SK-N-SH (cell line): ENCODE measurements at regions not wholly inside any gene's neighbourhood (a gene's known extent, or its start where the extent isn't known, plus 50 kb on each side); places are given as distances from the start of the nearest gene placed in this dataset.

Experiments
- CTCF ChIA-PET: fragments of 300-600, 350-600 bp; formaldehyde crosslinking; extraction: SDS; loops from one replicate; lab custom pipeline; 2021; lab: Yijun Ruan, JAX
- POLR2A ChIA-PET: fragments of 350-600 bp; sonication (Branson Sonifier 250); formaldehyde crosslinking; extraction: SDS; loops from one replicate; lab custom pipeline; 2020; ENCODE audit warnings: antibody characterized with exemption, inconsistent platforms; lab: Yijun Ruan, JAX
- DNase-seq: peaks from one replicate; pipeline ENCODE4 v3.0.0; 2012
- H2AFZ ChIP-seq: fragments of 200-600 bp; sonication (generic); 2 replicates; pipeline ENCODE4 v1.8.1; 2016; ENCODE audit warnings: antibody characterized with exemption, mild to moderate bottlenecking, low read depth
- H3F3A ChIP-seq: fragments of 200-600 bp; sonication (generic); replicated peaks from 2 replicates; pipeline ENCODE3; 2016; ENCODE audit warnings: antibody characterized with exemption, mild to moderate bottlenecking; ENCODE audit not compliant: insufficient read depth
- H3K27ac ChIP-seq, 2 experiments: fragments of 200-500 bp in 1 of 2; fragments of 200-600 bp in 1 of 2; sonication (Bioruptor generic) in 1 of 2; sonication (generic), shearing (Covaris generic) in 1 of 2; 2 replicates each; pipeline versions ENCODE4 v1.5.1 to v1.6.1; 2014 to 2016; ENCODE audit warnings: low read depth in 2 of 2, inconsistent platforms in 1 of 2, low read length in 1 of 2, mild to moderate bottlenecking in 1 of 2, mixed read lengths in 1 of 2
- H3K27me3 ChIP-seq: fragments of 200-600 bp; sonication (generic), shearing (Covaris generic); 2 replicates; pipeline ENCODE4 v1.6.1; 2016; ENCODE audit warnings: mixed run types; ENCODE audit not compliant: insufficient read depth
- H3K36me3 ChIP-seq, 2 experiments: fragments of 200-500 bp in 1 of 2; fragments of 200-600 bp in 1 of 2; sonication (Bioruptor generic) in 1 of 2; sonication (generic) in 1 of 2; replicated peaks in 1 of 2; 2 replicates each; pipeline versions ENCODE3 to v1.5.1; 2014 to 2016; ENCODE audit warnings: low read length in 1 of 2, mild to moderate bottlenecking in 1 of 2; ENCODE audit not compliant: insufficient read depth in 2 of 2, control insufficient read depth in 1 of 2
- H3K4me1 ChIP-seq, 2 experiments: fragments of 200-500 bp in 1 of 2; fragments of 200-600 bp in 1 of 2; sonication (Bioruptor generic) in 1 of 2; sonication (generic), shearing (Covaris generic) in 1 of 2; 2 replicates each; pipeline versions ENCODE4 v1.5.1 to v1.6.1; 2014 to 2016; ENCODE audit warnings: low read depth in 1 of 2, low read length in 1 of 2, mixed run types in 1 of 2; ENCODE audit not compliant: insufficient read depth in 2 of 2, control insufficient read depth in 1 of 2
- H3K4me2 ChIP-seq: fragments of 200-600 bp; sonication (generic), shearing (Covaris generic); 2 replicates; pipeline ENCODE4 v1.6.1; 2017; ENCODE audit warnings: mixed run types
- H3K4me3 ChIP-seq, 2 experiments: fragments of 200-500 bp in 1 of 2; fragments of 200-600 bp in 1 of 2; sonication (Bioruptor generic) in 1 of 2; sonication (generic), shearing (Covaris generic) in 1 of 2; 2 replicates each; pipeline versions ENCODE4 v1.5.1 to v1.8.1; 2014 to 2016; ENCODE audit warnings: low read depth in 2 of 2, inconsistent platforms in 1 of 2, low read length in 1 of 2, mild to moderate bottlenecking in 1 of 2, mixed read lengths in 1 of 2, moderate library complexity in 1 of 2
- H3K79me2 ChIP-seq: fragments of 200-600 bp; sonication (generic); 2 replicates; pipeline ENCODE4 v1.8.1; 2017; ENCODE audit warnings: mild to moderate bottlenecking; ENCODE audit not compliant: insufficient read depth
- H3K9ac ChIP-seq: fragments of 200-600 bp; sonication (generic); 2 replicates; pipeline ENCODE4 v1.6.1; 2017; ENCODE audit warnings: mixed run types
- H3K9me2 ChIP-seq: fragments of 200-600 bp; sonication (generic); 2 replicates; pipeline ENCODE4 v1.6.1; 2017; ENCODE audit warnings: mixed run types
- H3K9me3 ChIP-seq: fragments of 200-600 bp; sonication (generic); 2 replicates; pipeline ENCODE4 v1.6.1; 2017; ENCODE audit warnings: mixed run types, mild to moderate bottlenecking, moderate library complexity
- H4K20me1 ChIP-seq: fragments of 200-600 bp; sonication (generic); 2 replicates; pipeline ENCODE4 v1.6.1; 2017; ENCODE audit warnings: mild to moderate bottlenecking, mixed run types; ENCODE audit not compliant: insufficient read depth
- CHD2 ChIP-seq: fragments of 150-350 bp; IDR thresholded peaks from 2 replicates; pipeline ENCODE4 v1.6.1; 2018; ENCODE audit warnings: low read length; ENCODE audit not compliant: partially characterized antibody
- ELF1 ChIP-seq: IDR thresholded peaks from 2 replicates; pipeline ENCODE4 v1.4.0; 2012
- EZH2phosphoT487 ChIP-seq: fragments of 200-600 bp; sonication (generic); IDR thresholded peaks from 2 replicates; pipeline ENCODE4 v1.6.1; 2017; ENCODE audit warnings: low read depth, mixed run types, mild to moderate bottlenecking, antibody characterized with exemption, moderate library complexity, borderline replicate concordance
- FOSL2 ChIP-seq: IDR thresholded peaks from 2 replicates; pipeline ENCODE4 v1.4.0; 2012; ENCODE audit warnings: low read depth, mild to moderate bottlenecking, moderate library complexity, borderline replicate concordance
- MXI1 ChIP-seq: IDR thresholded peaks from 2 replicates; pipeline ENCODE4 v1.6.1; 2012; ENCODE audit warnings: mild to moderate bottlenecking, low read depth, low read length, improper control_type of control experiment
- NFIC ChIP-seq: IDR thresholded peaks from 2 replicates; pipeline ENCODE4 v1.4.0; 2012; ENCODE audit warnings: borderline replicate concordance
- NRF1 ChIP-seq: IDR thresholded peaks from 2 replicates; pipeline ENCODE4 v1.6.1; 2012; ENCODE audit warnings: low read depth, mild to moderate bottlenecking, low read length
- RCOR1 ChIP-seq: fragments of 150-350 bp; IDR thresholded peaks from 2 replicates; pipeline ENCODE4 v1.6.1; 2017; ENCODE audit warnings: antibody characterized with exemption, low read length
- REST ChIP-seq: IDR thresholded peaks from 2 replicates; pipeline ENCODE4 v1.6.1; 2012; ENCODE audit warnings: mild to moderate bottlenecking, low read depth, low read length, moderate library complexity
- RFX5 ChIP-seq: IDR thresholded peaks from 2 replicates; pipeline ENCODE4 v1.6.1; 2012; ENCODE audit warnings: mild to moderate bottlenecking, improper control_type of control experiment, low read length
- RXRA ChIP-seq: IDR thresholded peaks from 2 replicates; pipeline ENCODE4 v1.4.0; 2012; ENCODE audit warnings: low read depth, mild to moderate bottlenecking, borderline replicate concordance
- SIN3A ChIP-seq: IDR thresholded peaks from 2 replicates; pipeline ENCODE4 v1.6.1; 2012; ENCODE audit warnings: low read depth, mild to moderate bottlenecking, low read length, moderate library complexity, borderline replicate concordance
- SMC3 ChIP-seq: IDR thresholded peaks from 2 replicates; pipeline ENCODE4 v1.6.1; 2012; ENCODE audit warnings: low read depth, low read length, improper control_type of control experiment
- TAF1 ChIP-seq: IDR thresholded peaks from 2 replicates; pipeline ENCODE4 v1.6.1; 2012; ENCODE audit warnings: low read depth, mild to moderate bottlenecking, low read length, moderate library complexity, borderline replicate concordance
- YY1 ChIP-seq: IDR thresholded peaks from 2 replicates; pipeline ENCODE4 v1.4.0; 2012; ENCODE audit warnings: low read depth, mild to moderate bottlenecking
- ZBTB33 ChIP-seq: IDR thresholded peaks from 2 replicates; pipeline ENCODE4 v1.4.0; 2012; ENCODE audit warnings: low read depth, borderline replicate concordance
- TF ChIP-seq, protein P1 (sequence below): fragments of 150-350 bp; IDR thresholded peaks from 2 replicates; pipeline ENCODE4 v1.6.1; 2016; ENCODE audit warnings: mild to moderate bottlenecking, low read depth, low read length
- TF ChIP-seq, protein P2 (sequence below): IDR thresholded peaks from 2 replicates; pipeline ENCODE4 v1.4.0; 2012; ENCODE audit warnings: low read depth
- TF ChIP-seq, protein P3 (sequence below): fragments of 200-600 bp; sonication (generic); IDR thresholded peaks from 2 replicates; pipeline ENCODE4 v1.6.1; 2017; ENCODE audit warnings: antibody characterized with exemption, mild to moderate bottlenecking, moderate library complexity

- no peaks in the 10 kb centered on the region for H3K9me2 ChIP-seq
- TF ChIP-seq REST (no peak), RXRA (no peak), MXI1 (no peak), RCOR1 (no peak), YY1 (no peak), SMC3 (no peak), EZH2phosphoT487 (no peak), ZBTB33 (no peak), SIN3A (no peak), TAF1 (no peak), NFIC (no peak), ELF1 (no peak), RFX5 (no peak), CHD2 (no peak), NRF1 (no peak), FOSL2 (no peak)
- TF ChIP-seq, protein P1, sequence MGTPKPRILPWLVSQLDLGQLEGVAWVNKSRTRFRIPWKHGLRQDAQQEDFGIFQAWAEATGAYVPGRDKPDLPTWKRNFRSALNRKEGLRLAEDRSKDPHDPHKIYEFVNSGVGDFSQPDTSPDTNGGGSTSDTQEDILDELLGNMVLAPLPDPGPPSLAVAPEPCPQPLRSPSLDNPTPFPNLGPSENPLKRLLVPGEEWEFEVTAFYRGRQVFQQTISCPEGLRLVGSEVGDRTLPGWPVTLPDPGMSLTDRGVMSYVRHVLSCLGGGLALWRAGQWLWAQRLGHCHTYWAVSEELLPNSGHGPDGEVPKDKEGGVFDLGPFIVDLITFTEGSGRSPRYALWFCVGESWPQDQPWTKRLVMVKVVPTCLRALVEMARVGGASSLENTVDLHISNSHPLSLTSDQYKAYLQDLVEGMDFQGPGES, result no peak
- TF ChIP-seq, protein P2, sequence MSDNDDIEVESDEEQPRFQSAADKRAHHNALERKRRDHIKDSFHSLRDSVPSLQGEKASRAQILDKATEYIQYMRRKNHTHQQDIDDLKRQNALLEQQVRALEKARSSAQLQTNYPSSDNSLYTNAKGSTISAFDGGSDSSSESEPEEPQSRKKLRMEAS, result no peak
- TF ChIP-seq, protein P3, sequence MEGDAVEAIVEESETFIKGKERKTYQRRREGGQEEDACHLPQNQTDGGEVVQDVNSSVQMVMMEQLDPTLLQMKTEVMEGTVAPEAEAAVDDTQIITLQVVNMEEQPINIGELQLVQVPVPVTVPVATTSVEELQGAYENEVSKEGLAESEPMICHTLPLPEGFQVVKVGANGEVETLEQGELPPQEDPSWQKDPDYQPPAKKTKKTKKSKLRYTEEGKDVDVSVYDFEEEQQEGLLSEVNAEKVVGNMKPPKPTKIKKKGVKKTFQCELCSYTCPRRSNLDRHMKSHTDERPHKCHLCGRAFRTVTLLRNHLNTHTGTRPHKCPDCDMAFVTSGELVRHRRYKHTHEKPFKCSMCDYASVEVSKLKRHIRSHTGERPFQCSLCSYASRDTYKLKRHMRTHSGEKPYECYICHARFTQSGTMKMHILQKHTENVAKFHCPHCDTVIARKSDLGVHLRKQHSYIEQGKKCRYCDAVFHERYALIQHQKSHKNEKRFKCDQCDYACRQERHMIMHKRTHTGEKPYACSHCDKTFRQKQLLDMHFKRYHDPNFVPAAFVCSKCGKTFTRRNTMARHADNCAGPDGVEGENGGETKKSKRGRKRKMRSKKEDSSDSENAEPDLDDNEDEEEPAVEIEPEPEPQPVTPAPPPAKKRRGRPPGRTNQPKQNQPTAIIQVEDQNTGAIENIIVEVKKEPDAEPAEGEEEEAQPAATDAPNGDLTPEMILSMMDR, result no peak
- no peaks in the 10 kb centered on the region for H3K9me3 ChIP-seq
- ChIA-PET POLR2A (no interaction called here), CTCF (interaction anchor here (0.9 to 1.8 kb wide), 6 partner anchors 10 to 380 kb away, joined by 3 to 9 read pairs (median 4); no protein-coding TSS in a partner anchor)
- H3K27ac ChIP-seq, result no peak overlapping the region
- DNase-seq, result no peak
- peaks cover 9% of the 10 kb centered on the region for H3F3A ChIP-seq
- H3K79me2 ChIP-seq, result no peaks in the 10 kb centered on the region
- H4K20me1 ChIP-seq, result no peaks in the 10 kb centered on the region
- no peaks in the 10 kb centered on the region for H3K36me3 ChIP-seq
- no peaks in the 10 kb centered on the region for H3K27me3 ChIP-seq
- H3K4me1 ChIP-seq, result peaks cover 0 to 12% of the 10 kb centered on the region in 2 experiments
- no peak overlapping the region for H3K4me2 ChIP-seq
- H3K9ac ChIP-seq, result no peak overlapping the region
- no peak overlapping the region for H2AFZ ChIP-seq
- no peak overlapping the region for H3K4me3 ChIP-seq
Measured at GRCh38 chr2:37794717-37795116, 123.3 kb upstream of the CDC42EP3 start.
